H4 (cell line): ENCODE measurements at regions not wholly inside any gene's neighbourhood (a gene's known extent, or its start where the extent isn't known, plus 50 kb on each side); places are given as distances from the start of the nearest gene placed in this dataset.
A peak's percentile ranks its signal among the peaks of the same experiment; 100 is the strongest.
"Not testable (repeated sequence)": the region's sequence is repeated elsewhere in the genome, so short reads cannot be mapped to it uniquely, and the experiment has no call there.

Source experiments
- DNase-seq: peaks from one replicate; pipeline ENCODE4 v3.0.0-alpha.2; 2015; ENCODE audit warnings: low spot score

DNA sequence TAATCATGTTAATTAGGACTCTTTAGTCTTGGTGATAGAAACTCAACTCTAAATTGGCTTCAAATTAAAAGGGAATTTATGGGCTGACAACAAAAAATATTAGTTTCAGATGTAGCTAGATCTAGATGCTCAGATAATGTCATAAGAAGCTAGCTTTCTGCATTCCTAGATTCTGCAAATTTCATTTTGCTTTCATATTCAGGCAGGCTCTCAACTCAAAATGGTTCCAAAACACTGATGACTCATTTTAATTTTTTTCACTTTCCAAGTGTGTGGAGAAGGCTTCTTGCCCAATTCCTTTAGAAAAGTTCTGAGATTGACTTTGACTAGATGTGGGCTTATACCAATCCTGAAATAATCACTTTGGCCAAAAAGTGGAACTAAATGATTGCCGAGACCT, 236.7 kb upstream of the GOT2 start:
- peak; percentile 9 for DNase-seq

GRCh38 chr16:58963479-58963878, 229.4 kb upstream of the GOT2 start:
- no peak for DNase-seq

GRCh38 chr16:58962811-58963210, 228.7 kb upstream of the GOT2 start:
- DNase-seq = no peak

DNA sequence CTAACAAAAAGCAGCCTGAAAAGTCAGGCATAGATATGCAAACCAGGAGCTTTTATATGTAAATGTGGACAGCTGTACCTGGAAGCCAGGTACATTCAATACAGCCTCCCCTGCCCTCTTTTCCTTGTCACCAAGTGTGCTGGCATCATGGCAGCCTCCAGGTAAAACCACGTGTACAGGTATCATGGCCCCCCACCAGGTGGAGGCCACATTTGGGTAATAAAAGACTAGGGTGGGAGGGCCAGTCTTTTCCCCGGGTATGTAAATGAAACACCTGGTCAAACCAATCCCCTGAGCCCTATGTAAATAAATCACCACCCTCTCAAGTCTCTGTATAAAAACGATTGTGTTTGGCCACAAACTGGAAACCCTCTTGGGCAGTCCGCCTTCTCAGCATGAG, 226.4 kb upstream of the GOT2 start:
- no peak for DNase-seq

DNA sequence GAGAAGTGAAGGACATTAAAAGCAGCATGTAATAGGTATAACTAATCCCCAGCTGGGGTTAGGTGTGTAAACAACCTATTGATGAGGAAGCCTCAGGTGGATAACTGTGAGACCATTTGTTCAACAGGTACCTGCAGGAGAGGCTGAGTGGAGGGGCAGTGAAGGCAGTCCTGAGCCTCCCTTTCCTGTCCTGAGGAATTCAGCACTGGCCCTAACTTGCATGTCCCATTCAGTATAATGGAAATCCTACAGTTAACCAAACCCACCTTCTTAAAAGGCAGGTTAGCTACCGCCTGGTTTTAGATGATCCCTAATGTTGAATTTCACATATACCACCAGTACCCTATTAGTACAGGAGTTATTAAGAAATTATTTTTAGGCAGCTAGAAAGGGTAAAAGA, 225.9 kb upstream of the GOT2 start:
- no peak for DNase-seq

DNA sequence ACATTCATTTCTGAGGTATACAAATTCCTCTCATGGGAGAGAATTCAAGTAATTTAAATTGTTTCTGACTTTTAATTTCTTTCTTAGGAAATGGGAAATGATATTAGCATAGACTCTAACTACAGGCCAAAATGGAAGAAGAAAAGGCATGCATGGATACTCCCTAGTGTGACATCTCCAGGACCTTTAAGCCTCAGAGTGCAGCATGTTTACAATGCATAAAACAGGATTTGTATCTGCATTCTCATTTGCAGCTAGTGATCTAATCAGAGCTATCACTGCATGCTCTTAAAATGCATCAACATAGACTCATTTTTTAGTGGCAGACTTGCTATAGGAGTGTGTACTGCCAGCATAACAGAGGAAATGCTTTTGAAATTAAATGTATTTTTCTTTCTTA, 224.6 kb upstream of the GOT2 start:
- DNase-seq = no peak

GRCh38 chr16:58948244-58948643, 214.1 kb upstream of the GOT2 start:
- no peak for DNase-seq

- DNase-seq = no peak
These were observed 206.5 kb upstream of the GOT2 start for GRCh38 chr16:58940609-58941008.

- DNase-seq = no peak
These were observed 204.7 kb upstream of the GOT2 start for GRCh38 chr16:58938811-58939210.

- no peak for DNase-seq
These were observed 203.5 kb upstream of the GOT2 start for GRCh38 chr16:58937661-58938060.

DNA sequence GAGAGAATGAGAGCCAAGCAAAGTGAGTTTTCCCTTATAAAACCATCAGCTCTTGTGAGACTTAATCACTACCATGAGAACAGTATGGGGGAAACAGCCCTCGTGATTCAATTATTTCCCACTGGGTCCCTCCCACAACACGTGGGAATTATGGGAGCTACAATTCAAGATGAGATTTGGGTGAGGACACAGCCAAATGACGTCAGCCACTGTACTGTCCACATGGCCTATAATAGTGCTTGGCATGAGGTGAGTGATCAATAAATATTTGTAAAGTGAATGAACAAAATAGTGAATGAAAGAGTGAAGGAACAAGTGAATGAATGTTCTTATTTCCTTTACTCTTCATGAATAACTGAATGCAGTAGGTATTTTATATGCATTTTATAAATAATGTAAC, 199.1 kb upstream of the GOT2 start:
- DNase-seq = no peak

DNA sequence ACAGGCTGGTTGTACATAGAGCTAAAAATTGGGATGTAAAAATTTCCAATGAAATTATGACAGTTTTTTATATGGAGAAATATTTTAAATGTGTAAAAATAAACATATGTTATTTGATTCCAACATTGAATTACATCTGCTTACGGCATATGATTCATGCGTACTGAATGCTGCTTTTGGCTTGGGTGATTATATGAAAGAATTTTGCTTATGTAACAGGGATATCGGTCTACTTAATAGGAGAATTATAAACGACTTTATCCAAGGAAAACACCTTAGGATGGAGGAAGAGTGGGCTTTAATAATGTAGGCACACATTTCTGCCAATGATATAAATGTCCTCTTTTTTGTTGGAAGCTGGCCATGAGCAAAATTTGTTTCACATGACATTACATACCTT, 197.3 kb upstream of the GOT2 start:
- DNase-seq = no peak

GRCh38 chr16:58923094-58923493, 189.0 kb upstream of the GOT2 start:
- DNase-seq = no peak

DNA sequence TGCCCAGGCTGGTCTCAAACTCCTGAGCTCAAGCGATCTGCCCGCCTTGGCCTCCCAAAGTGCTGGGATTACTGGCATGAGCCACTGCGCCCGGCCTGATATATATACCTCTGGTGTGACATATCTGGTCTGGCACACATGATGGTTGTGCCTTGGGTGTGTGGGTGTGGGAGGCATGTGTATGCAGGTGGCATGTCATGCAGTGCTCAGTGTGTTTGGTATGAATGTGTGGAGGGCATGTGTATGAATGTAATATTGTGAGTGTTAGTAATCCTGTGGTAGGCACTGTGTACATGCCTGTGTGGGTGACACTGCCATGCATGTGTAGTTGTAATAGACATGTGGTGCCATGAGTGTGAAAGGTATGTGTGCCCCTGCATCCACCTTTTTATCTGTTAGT, 179.3 kb upstream of the GOT2 start:
- DNase-seq = no peak

GRCh38 chr16:58912571-58912970, 178.5 kb upstream of the GOT2 start:
- no peak for DNase-seq

DNA sequence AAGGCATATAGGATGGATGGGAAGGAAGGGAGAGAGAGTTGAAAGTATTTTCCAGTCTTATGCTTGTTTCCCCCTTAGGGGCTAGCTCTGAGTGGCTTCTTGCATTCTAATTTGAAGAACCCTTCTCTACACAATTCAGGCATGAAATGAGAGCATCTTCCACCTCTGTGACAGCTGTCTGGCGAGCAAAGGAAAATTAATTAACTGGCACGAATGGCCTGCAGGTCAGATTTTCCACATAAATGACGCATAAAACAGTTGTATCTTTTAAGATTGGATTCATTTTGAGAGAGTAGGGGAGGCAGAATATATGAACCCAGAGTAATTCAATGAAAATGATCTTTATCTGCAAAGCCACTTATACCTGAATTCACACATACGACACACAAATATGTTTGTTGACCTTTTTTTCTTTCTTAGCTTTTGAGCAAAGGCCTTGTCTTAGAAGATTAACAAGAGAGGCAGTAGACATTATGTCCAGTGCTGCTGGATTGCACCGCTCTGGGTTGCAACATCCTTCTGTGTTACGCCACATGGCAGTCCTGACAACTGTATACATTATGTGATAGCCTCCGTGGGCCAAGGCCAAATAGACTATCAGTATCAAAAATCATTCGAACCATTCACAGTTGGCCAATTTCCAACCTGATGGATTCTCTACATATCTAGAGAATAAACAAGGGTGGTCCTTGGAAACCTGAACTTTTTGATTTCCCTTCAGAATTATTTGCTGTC, 173.0 kb upstream of the GOT2 start:
- no peak for DNase-seq

- no peak for DNase-seq
These were observed 170.2 kb upstream of the GOT2 start for GRCh38 chr16:58904291-58904690.

DNA sequence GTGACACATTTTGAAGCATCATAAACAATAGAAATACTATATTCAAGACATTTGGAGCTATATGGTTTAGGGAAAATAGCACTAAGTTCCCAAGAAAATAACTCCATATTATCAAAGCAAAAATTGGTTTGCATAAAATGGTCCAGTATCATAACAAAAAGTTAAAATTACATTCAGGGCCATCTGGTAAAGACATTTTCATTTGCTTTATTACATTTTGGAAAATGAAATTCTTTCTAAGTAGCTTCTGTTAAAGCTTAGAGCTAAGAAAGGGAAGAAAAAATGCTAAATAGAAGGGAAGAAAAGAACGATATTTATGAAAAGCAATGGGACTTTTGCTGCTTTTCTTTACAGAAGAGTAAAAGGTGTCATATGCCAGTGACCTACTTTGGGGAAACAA, 155.4 kb upstream of the GOT2 start:
- DNase-seq = no peak

DNA sequence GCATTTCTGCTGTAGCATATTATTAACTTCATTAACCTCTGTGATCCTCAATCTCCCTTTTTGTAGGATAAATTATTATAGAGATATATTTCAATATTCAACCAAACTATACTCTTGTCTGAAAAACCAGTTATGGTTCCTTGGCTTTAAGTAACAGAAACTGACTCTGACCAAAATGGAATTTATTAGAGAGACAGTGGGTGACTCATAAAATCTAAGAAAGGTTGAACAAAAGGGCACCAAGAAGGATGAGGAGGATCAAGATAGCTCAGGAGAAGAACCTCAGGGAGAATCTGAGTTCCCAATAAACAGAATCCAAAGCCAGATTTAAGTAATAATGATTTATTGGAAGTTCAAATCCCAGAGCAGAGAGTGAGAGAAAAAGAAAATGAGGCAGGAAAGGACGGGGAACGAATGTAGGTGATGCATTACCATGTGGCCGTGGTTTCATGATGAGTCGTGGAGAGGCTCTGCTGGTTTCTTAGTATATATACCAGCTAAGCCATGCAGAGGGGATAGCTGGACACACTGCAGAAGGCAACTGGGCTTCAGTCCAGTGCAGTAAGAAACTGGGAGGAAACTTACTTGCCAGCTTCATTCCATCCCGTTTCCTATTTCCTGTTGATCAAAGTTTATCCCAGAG, 151.5 kb upstream of the GOT2 start:
- no peak for DNase-seq

DNA sequence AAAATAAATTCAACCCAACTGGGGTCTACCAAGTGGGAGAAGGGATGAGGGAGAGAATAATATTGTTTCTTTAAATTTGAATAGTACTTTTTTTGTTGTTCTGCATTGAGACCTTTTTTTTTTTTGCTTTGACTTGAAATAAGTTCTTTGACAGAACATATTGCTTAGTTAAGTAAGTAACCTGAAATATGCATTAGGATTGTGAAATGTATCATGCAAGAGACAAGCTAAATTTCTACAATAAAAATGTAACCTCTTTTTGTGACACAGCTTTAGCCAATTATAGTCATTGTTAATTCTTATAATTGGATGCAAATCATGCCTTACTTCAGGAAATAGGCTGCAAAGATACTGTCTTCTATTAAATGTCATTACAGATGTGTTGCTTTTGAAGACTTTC, 150.0 kb upstream of the GOT2 start:
- no peak for DNase-seq

DNA sequence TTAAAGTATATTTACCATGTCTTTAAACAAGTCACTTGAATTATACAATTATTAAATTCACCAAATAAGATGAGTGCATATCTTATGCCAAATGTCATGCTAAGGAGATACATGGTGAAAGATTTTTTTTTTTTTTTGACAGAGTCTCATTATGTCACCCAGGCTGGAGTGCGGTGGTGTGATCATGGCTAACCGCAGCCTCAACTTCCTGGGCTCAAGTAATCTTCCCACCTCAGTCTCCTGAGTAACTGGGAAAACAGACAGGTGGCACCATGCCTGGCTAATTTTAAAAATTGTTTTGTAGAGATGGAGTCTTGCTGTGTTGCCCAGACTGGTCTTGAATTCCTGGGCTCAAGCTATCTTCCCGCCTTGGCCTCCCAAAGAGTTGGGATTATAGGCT, 149.0 kb upstream of the GOT2 start:
- DNase-seq = no peak

GRCh38 chr16:58882292-58882691, 148.2 kb upstream of the GOT2 start:
- DNase-seq = no peak

DNA sequence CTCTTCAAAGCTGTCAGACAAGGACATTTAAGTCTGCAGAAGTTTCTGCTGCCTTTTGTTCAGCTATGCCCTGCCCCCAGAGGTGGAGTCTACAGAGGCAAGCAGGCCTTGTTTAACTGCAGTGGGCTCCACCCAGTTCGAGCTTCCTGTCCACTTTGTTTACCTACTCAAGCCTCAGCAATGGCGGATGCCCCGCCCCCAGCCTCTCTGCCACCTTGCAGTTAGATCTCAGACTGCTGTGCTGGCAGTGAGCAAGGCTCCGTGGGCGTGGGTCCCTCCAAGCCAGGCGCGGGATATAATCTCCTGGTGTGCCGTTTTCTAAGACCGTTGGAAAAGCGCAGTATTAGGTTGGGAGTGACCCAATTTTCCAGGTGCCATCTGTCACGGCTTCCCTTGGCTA, 144.5 kb upstream of the GOT2 start:
- DNase-seq = not testable (repeated sequence)

DNA sequence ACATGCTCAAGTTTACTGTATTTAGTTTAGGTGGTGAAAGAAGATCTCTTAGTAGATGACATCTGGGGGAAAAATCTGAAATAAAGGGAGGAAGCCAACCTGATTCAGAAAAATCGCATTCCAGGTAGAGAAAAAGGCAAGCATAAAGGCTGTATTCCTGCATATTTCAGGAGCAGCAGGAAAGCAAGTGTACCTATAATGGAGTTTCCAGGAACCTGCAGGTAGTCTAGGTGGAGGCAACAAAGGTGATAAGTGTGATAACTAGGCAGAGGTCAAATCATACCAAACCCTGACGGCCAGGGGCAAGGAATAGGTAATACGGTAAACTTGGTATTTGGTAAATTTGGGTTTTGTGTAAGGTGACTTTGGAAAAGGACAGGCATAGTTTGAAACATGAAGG, 132.8 kb upstream of the GOT2 start:
- no peak for DNase-seq
